H1 (cell line): ENCODE measurements at regions not wholly inside any gene's neighbourhood (a gene's known extent, or its start where the extent isn't known, plus 50 kb on each side); places are given as distances from the start of the nearest gene placed in this dataset.

Experiments used
- CTCF ChIA-PET: fragments of 300-600 bp; sonication (Branson Sonifier 250); formaldehyde crosslinking; loops from one replicate; lab custom pipeline; 2021; ENCODE audit not compliant: partially characterized antibody; lab: Charles Lee
- POLR2A ChIA-PET: fragments of 300-600 bp; sonication (Branson Sonifier 250); formaldehyde crosslinking; loops from one replicate; lab custom pipeline; 2021; ENCODE audit warnings: inconsistent platforms; ENCODE audit not compliant: partially characterized antibody; lab: Charles Lee
- DNase-seq, 2 experiments: peaks; one replicate each; pipeline versions ENCODE4 v3.0.0 to v3.0.0-alpha.2; 2010 to 2022; ENCODE audit warnings: low spot score in 2 of 2, low read depth in 1 of 2, mixed read lengths in 1 of 2
- FAIRE-seq: peaks from 2 replicates; lab custom pipeline; 2011; peaks lifted over from hg19 to GRCh38; lab: Jason Lieb, UNC
- H2AFZ ChIP-seq: 2 replicates; pipeline ENCODE4 v1.8.1; 2012; ENCODE audit warnings: low read length, inconsistent platforms
- H2AK5ac ChIP-seq: 2 replicates; pipeline ENCODE4 v1.6.1; 2013; ENCODE audit warnings: low read depth, low read length
- H2BK120ac ChIP-seq: replicated peaks from 2 replicates; pipeline ENCODE3; 2013; ENCODE audit warnings: low read depth, low read length, inconsistent platforms
- H2BK12ac ChIP-seq: 2 replicates; pipeline ENCODE4 v1.6.1; 2013; ENCODE audit warnings: low read depth, low read length
- H2BK15ac ChIP-seq: 2 replicates; pipeline ENCODE4 v1.6.1; 2013; ENCODE audit warnings: low read length
- H2BK20ac ChIP-seq: 2 replicates; pipeline ENCODE4 v1.6.1; 2013; ENCODE audit warnings: low read length
- H2BK5ac ChIP-seq: 2 replicates; pipeline ENCODE4 v1.6.1; 2013; ENCODE audit warnings: low read depth, low read length
- H3K14ac ChIP-seq: 2 replicates; pipeline ENCODE4 v1.6.1; 2013; ENCODE audit warnings: inconsistent platforms; ENCODE audit not compliant: insufficient read length
- H3K18ac ChIP-seq: 2 replicates; pipeline ENCODE4 v1.6.1; 2013; ENCODE audit warnings: low read length; ENCODE audit errors: extremely low read depth
- H3K23ac ChIP-seq: 2 replicates; pipeline ENCODE4 v1.6.1; 2013; ENCODE audit warnings: inconsistent platforms; ENCODE audit not compliant: insufficient read length
- H3K23me2 ChIP-seq: 2 replicates; pipeline ENCODE4 v1.6.1; 2013; ENCODE audit warnings: low read depth, low read length
- H3K27ac ChIP-seq: 2 replicates; pipeline ENCODE4 v1.6.1; 2011; ENCODE audit warnings: low read depth, low read length, inconsistent platforms
- H3K27me3 ChIP-seq, 4 experiments: replicated peaks in 1 of 4; 1 replicate in 1 of 4; 2 replicates in 3 of 4; pipeline versions ENCODE4 v1.6.1 to v1.8.1; 2011 to 2013; ENCODE audit warnings: low read length in 3 of 4, mild to moderate bottlenecking in 3 of 4, inconsistent platforms in 2 of 4, mixed read lengths in 2 of 4, moderate library complexity in 1 of 4; ENCODE audit not compliant: control insufficient read depth in 3 of 4, insufficient read depth in 3 of 4; ENCODE audit errors: extremely low read depth in 1 of 4
- H3K36me3 ChIP-seq, 4 experiments: 2 replicates each; pipeline versions ENCODE4 v1.6.1 to v1.8.1; 2011 to 2013; ENCODE audit warnings: mild to moderate bottlenecking in 4 of 4, low read length in 3 of 4, moderate library complexity in 2 of 4, control low read depth in 1 of 4, inconsistent platforms in 1 of 4; ENCODE audit not compliant: insufficient read depth in 4 of 4, control insufficient read depth in 2 of 4
- H3K4ac ChIP-seq: replicated peaks from 2 replicates; pipeline ENCODE3; 2013; ENCODE audit warnings: low read length, low read depth, mixed read lengths, inconsistent platforms; ENCODE audit not compliant: insufficient read length
- H3K4me1 ChIP-seq, 4 experiments: replicated peaks in 1 of 4; 1 replicate in 1 of 4; 2 replicates in 3 of 4; pipeline versions ENCODE4 v1.6.1 to v1.8.1; 2011 to 2013; ENCODE audit warnings: low read length in 3 of 4, inconsistent platforms in 2 of 4, mixed read lengths in 1 of 4; ENCODE audit not compliant: insufficient read depth in 4 of 4, control insufficient read depth in 3 of 4
- H3K4me2 ChIP-seq, 2 experiments: 2 replicates each; pipeline versions ENCODE4 v1.6.1 to v1.8.1; 2011 to 2013; ENCODE audit warnings: low read depth in 2 of 2, low read length in 2 of 2, control low read depth in 1 of 2, inconsistent platforms in 1 of 2, mild to moderate bottlenecking in 1 of 2; ENCODE audit not compliant: insufficient read depth in 1 of 2
- H3K4me3 ChIP-seq, 4 experiments: fragments of 200-600, 300-600 bp in 1 of 4; sonication (generic), shearing (Covaris generic), sonication (Bioruptor Twin) in 1 of 4; 2 replicates each; pipeline versions ENCODE4 v1.5.1 to v1.8.1; 2011 to 2016; ENCODE audit warnings: low read length in 4 of 4, low read depth in 3 of 4, control low read depth in 2 of 4, inconsistent platforms in 2 of 4, mild to moderate bottlenecking in 2 of 4, mixed read lengths in 1 of 4, moderate library complexity in 1 of 4; ENCODE audit not compliant: insufficient read depth in 2 of 4; ENCODE audit errors: extremely low read depth in 1 of 4
- H3K56ac ChIP-seq: replicated peaks from 2 replicates; pipeline ENCODE3; 2013; ENCODE audit warnings: low read depth, mild to moderate bottlenecking, mixed read lengths, low read length, inconsistent platforms; ENCODE audit not compliant: insufficient read length
- H3K79me1 ChIP-seq: 2 replicates; pipeline ENCODE4 v1.6.1; 2013; ENCODE audit warnings: low read depth, low read length, control low read depth
- H3K79me2 ChIP-seq, 2 experiments: 2 replicates each; pipeline versions ENCODE4 v1.6.1 to v1.8.1; 2012 to 2013; ENCODE audit warnings: low read length in 2 of 2, mild to moderate bottlenecking in 2 of 2, inconsistent platforms in 1 of 2; ENCODE audit not compliant: insufficient read depth in 2 of 2, control insufficient read depth in 1 of 2
- H3K9ac ChIP-seq, 4 experiments: replicated peaks in 1 of 4; 1 replicate in 1 of 4; 2 replicates in 3 of 4; pipeline versions ENCODE4 v1.6.1 to v1.8.1; 2011 to 2013; ENCODE audit warnings: low read depth in 3 of 4, low read length in 3 of 4, control low read depth in 2 of 4, mild to moderate bottlenecking in 2 of 4, moderate library complexity in 2 of 4, inconsistent platforms in 1 of 4; ENCODE audit errors: extremely low read depth in 1 of 4
- H3K9me3 ChIP-seq, 2 experiments: 2 replicates each; pipeline versions ENCODE4 v1.6.1 to v1.8.1; 2012 to 2013; ENCODE audit warnings: mild to moderate bottlenecking in 2 of 2, moderate library complexity in 2 of 2, control low read depth in 1 of 2, inconsistent platforms in 1 of 2, low read depth in 1 of 2, low read length in 1 of 2, mixed read lengths in 1 of 2; ENCODE audit not compliant: insufficient read depth in 2 of 2
- H4K20me1 ChIP-seq, 2 experiments: replicated peaks in 1 of 2; 2 replicates each; pipeline versions ENCODE3 to v1.8.1; 2011 to 2013; ENCODE audit warnings: inconsistent platforms in 2 of 2, low read length in 2 of 2, mild to moderate bottlenecking in 1 of 2; ENCODE audit not compliant: insufficient read depth in 2 of 2, control insufficient read depth in 1 of 2
- H4K5ac ChIP-seq: 2 replicates; pipeline ENCODE4 v1.6.1; 2013; ENCODE audit warnings: low read length, low read depth, mixed read lengths, inconsistent platforms; ENCODE audit not compliant: insufficient read length
- H4K8ac ChIP-seq: 2 replicates; pipeline ENCODE4 v1.8.0; 2013; ENCODE audit warnings: mild to moderate bottlenecking, moderate library complexity, low read length, inconsistent platforms; ENCODE audit not compliant: insufficient read depth; ENCODE audit errors: extremely low read depth
- H4K91ac ChIP-seq: replicated peaks from 2 replicates; pipeline ENCODE3; 2013; ENCODE audit warnings: low read length, mixed read lengths, inconsistent platforms; ENCODE audit not compliant: insufficient read length
- GTF2F1 ChIP-seq: IDR thresholded peaks from 2 replicates; pipeline ENCODE4 v1.6.1; 2012; ENCODE audit warnings: low read depth, low read length, improper control_type of control experiment, borderline replicate concordance
- JUN ChIP-seq: IDR thresholded peaks from 2 replicates; pipeline ENCODE4 v1.6.1; 2011; ENCODE audit warnings: low read depth, mild to moderate bottlenecking, improper control_type of control experiment, low read length
- JUND ChIP-seq: IDR thresholded peaks from 2 replicates; pipeline ENCODE4 v1.6.1; 2011; ENCODE audit warnings: mild to moderate bottlenecking, improper control_type of control experiment, low read length
- KDM1A ChIP-seq: fragments of 200-600, 300-600 bp; sonication (generic); IDR thresholded peaks from 2 replicates; pipeline ENCODE4 v1.7.1; 2016; ENCODE audit warnings: mild to moderate bottlenecking, low read length, borderline replicate concordance
- KDM4A ChIP-seq: IDR thresholded peaks from one replicate; pipeline ENCODE4 v1.7.1; 2012; ENCODE audit warnings: low read depth, mild to moderate bottlenecking, moderate library complexity, low read length, inconsistent platforms; ENCODE audit not compliant: severe bottlenecking
- NANOG ChIP-seq: IDR thresholded peaks from 2 replicates; pipeline ENCODE4 v1.6.1; 2011; ENCODE audit warnings: low read length, low read depth, mild to moderate bottlenecking, inconsistent platforms; ENCODE audit not compliant: insufficient read depth, poor library complexity, severe bottlenecking
- NRF1 ChIP-seq: IDR thresholded peaks from 2 replicates; pipeline ENCODE4 v1.6.1; 2011; ENCODE audit warnings: mild to moderate bottlenecking, low read depth, low read length, improper control_type of control experiment
- POLR2AphosphoS5 ChIP-seq: IDR thresholded peaks from 2 replicates; pipeline ENCODE4 v1.6.1; 2011; ENCODE audit warnings: low read depth, low read length
- SAP30 ChIP-seq: fragments of 300-600 bp; sonication (generic); IDR thresholded peaks from 2 replicates; pipeline ENCODE4 v1.7.1; 2012; ENCODE audit warnings: low read length, moderate library complexity, mild to moderate bottlenecking, inconsistent platforms; ENCODE audit not compliant: insufficient read depth, insufficient replicate concordance
- SUZ12 ChIP-seq: fragments of 200-600 bp; sonication (generic); IDR thresholded peaks from 2 replicates; pipeline ENCODE4 v1.6.1; 2012; ENCODE audit warnings: mild to moderate bottlenecking, inconsistent platforms, low read length, moderate library complexity, mixed read lengths
- TAF1 ChIP-seq: IDR thresholded peaks from 2 replicates; pipeline ENCODE4 v1.6.1; 2011; ENCODE audit warnings: mild to moderate bottlenecking, low read depth, low read length
- TCF12 ChIP-seq: IDR thresholded peaks from 2 replicates; pipeline ENCODE4 v1.6.1; 2011; ENCODE audit warnings: low read depth, mild to moderate bottlenecking, low read length
- WGBS, 2 experiments: shearing (Covaris generic) in 1 of 2; methylation state at CpG; one replicate each; pipeline versions ENCODE4 v1.1.6 to v1.1.7; 2013 to 2015; ENCODE audit warnings: low lambda C conversion rate in 2 of 2, mixed read lengths in 2 of 2, inconsistent platforms in 1 of 2, low coverage in 1 of 2, missing lambda C conversion rate in 1 of 2; ENCODE audit not compliant: insufficient replicate concordance in 2 of 2, insufficient coverage in 1 of 2, insufficient read length in 1 of 2; ENCODE audit errors: extremely low coverage in 1 of 2, missing lambda C conversion rate in 1 of 2; 5-methylcytosine and 5-hydroxymethylcytosine counted together

GRCh38 chr4:122221322-122221721 is 69.2 kb downstream of the BLTP1 start:
- 89% methylated on average over 3 of the region's 3 CpGs; no CpG with 5 or more reads in 1 of the 2 experiments for WGBS, 2 experiments
- no peak for FAIRE-seq

More at GRCh38 chr4:122221322-122221721, 69.2 kb downstream of the BLTP1 start:
- no peak overlapping the region for H3K18ac ChIP-seq
- no peaks in the 10 kb centered on the region for H3K79me1 ChIP-seq
- no peak for DNase-seq
- peaks cover 0 to 2% of the 10 kb centered on the region in 2 experiments for H4K20me1 ChIP-seq
- H3K14ac ChIP-seq, result no peak overlapping the region
- H4K5ac ChIP-seq, result no peak overlapping the region
- no peak overlapping the region for H4K8ac ChIP-seq
- TF ChIP-seq TAF1 (no peak), KDM4A (no peak), JUN (no peak), SUZ12 (no peak), POLR2AphosphoS5 (no peak), NRF1 (no peak), TCF12 (no peak), KDM1A (no peak), NANOG (no peak), GTF2F1 (no peak), SAP30 (no peak), JUND (no peak)
- peaks cover 0 to 12% (median 0%) of the 10 kb centered on the region in 4 experiments; a peak in 2 of 8 replicates for H3K36me3 ChIP-seq
- no peak overlapping the region for H2BK12ac ChIP-seq
- no peak overlapping the region for H4K91ac ChIP-seq
- no peak overlapping the region for H3K56ac ChIP-seq
- no peak overlapping the region for H2AFZ ChIP-seq
- H3K23me2 ChIP-seq, result no peaks in the 10 kb centered on the region
- no peaks in the 10 kb centered on the region for H3K27me3 ChIP-seq
- no peaks in the 10 kb centered on the region for H3K79me2 ChIP-seq
- H3K9me3 ChIP-seq, result no peaks in the 10 kb centered on the region
- no peak overlapping the region for H3K4ac ChIP-seq
- H2BK15ac ChIP-seq, result no peak overlapping the region
- H3K9ac ChIP-seq, result no peak overlapping the region
- H3K4me1 ChIP-seq, result peaks cover 0 to 4% (median 2%) of the 10 kb centered on the region in 4 experiments; a peak in 3 of 7 replicates
- ChIA-PET CTCF (no interaction called here), POLR2A (no interaction called here)
- no peak overlapping the region for H2BK5ac ChIP-seq
- H3K4me3 ChIP-seq, result no peak overlapping the region
- no peak overlapping the region for H2BK20ac ChIP-seq
- H3K23ac ChIP-seq, result no peak overlapping the region
- H2AK5ac ChIP-seq, result no peak overlapping the region
- H2BK120ac ChIP-seq, result no peak overlapping the region
- H3K27ac ChIP-seq, result no peak overlapping the region
- H3K4me2 ChIP-seq, result no peak overlapping the region
